ENCODE measurements at regions not wholly inside any gene's neighbourhood (a gene's known extent, or its start where the extent isn't known, plus 50 kb on each side); places are given as distances from the start of the nearest gene placed in this dataset.
"Not testable (repeated sequence)": the region's sequence is repeated elsewhere in the genome, so short reads cannot be mapped to it uniquely, and the experiment has no call there.

DNA sequence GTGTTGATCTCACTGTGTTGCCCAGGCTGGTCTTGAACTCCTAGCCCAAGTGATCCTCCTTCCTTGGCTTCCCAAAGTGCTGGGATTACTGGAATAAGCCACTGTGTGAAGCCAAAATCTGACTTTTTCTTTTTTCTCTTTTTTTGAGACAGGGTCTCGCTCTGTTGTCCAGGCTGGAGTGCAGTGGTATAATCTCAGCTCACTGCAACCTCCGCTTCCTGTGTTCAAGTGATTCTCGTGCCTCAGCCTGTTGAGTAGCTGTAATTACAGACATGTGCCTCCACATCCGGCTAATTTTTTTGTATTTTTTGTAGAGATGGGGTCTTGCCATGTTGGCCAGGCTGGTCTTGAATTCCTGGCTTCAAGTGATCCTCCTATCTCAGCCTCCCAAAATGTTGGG, 61.3 kb downstream of the IRX5 start:
- TF ChIP-seq, protein P1, sequence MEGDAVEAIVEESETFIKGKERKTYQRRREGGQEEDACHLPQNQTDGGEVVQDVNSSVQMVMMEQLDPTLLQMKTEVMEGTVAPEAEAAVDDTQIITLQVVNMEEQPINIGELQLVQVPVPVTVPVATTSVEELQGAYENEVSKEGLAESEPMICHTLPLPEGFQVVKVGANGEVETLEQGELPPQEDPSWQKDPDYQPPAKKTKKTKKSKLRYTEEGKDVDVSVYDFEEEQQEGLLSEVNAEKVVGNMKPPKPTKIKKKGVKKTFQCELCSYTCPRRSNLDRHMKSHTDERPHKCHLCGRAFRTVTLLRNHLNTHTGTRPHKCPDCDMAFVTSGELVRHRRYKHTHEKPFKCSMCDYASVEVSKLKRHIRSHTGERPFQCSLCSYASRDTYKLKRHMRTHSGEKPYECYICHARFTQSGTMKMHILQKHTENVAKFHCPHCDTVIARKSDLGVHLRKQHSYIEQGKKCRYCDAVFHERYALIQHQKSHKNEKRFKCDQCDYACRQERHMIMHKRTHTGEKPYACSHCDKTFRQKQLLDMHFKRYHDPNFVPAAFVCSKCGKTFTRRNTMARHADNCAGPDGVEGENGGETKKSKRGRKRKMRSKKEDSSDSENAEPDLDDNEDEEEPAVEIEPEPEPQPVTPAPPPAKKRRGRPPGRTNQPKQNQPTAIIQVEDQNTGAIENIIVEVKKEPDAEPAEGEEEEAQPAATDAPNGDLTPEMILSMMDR (conservative IDR thresholded peaks at IDR 0.05) = not testable (repeated sequence)
- TF ChIP-seq EZH2 (IDR thresholded peaks at IDR 0.05; ENCODE audit: low read depth) = not testable (repeated sequence)
